Lung (tissue), 11 donors: ENCODE measurements at regions not wholly inside any gene's neighbourhood (a gene's known extent, or its start where the extent isn't known, plus 50 kb on each side); places are given as distances from the start of the nearest gene placed in this dataset.
A peak's percentile ranks its signal among the peaks of the same experiment; 100 is the strongest.

Experiments
- ATAC-seq: fragments of 200-7000 bp; cut with Tn5 transposase; one replicate; pipeline ENCODE4 v1.9.1; 2020; ENCODE audit warnings: moderate number of reproducible peaks; ENCODE audit not compliant: insufficient read depth, low FRiP score
- DNase-seq, 3 donors: peaks; one replicate each; pipeline ENCODE4 v3.0.0-alpha.2; 2013 to 2017
- H3K27ac ChIP-seq, 2 donors: one replicate each; pipeline ENCODE4 v1.5.1; 2013; ENCODE audit warnings: mild to moderate bottlenecking in 2 of 2, moderate library complexity in 2 of 2, control low read depth in 1 of 2, inconsistent platforms in 1 of 2, low read depth in 1 of 2, low read length in 1 of 2
- H3K27me3 ChIP-seq, 3 donors: one replicate each; pipeline ENCODE4 v1.5.1; 2013; ENCODE audit warnings: low read length in 2 of 3; ENCODE audit not compliant: control insufficient read depth in 3 of 3, insufficient read depth in 3 of 3
- H3K36me3 ChIP-seq, 4 donors: one replicate each; pipeline ENCODE4 v1.5.1; 2013; ENCODE audit warnings: low read length in 4 of 4, mild to moderate bottlenecking in 1 of 4, moderate library complexity in 1 of 4; ENCODE audit not compliant: control insufficient read depth in 4 of 4, insufficient read depth in 4 of 4
- H3K4me1 ChIP-seq, 5 donors: one replicate each; pipeline ENCODE4 v1.5.1; 2013; ENCODE audit warnings: low read length in 5 of 5, mild to moderate bottlenecking in 2 of 5, moderate library complexity in 1 of 5; ENCODE audit not compliant: control insufficient read depth in 5 of 5, insufficient read depth in 5 of 5
- H3K4me3 ChIP-seq: one replicate; pipeline ENCODE4 v1.5.1; 2013; ENCODE audit warnings: mild to moderate bottlenecking, control low read depth, moderate library complexity
- H3K9ac ChIP-seq, 2 donors: one replicate each; pipeline ENCODE4 v1.5.1; 2013; ENCODE audit warnings: low read length in 2 of 2, control low read depth in 1 of 2; ENCODE audit not compliant: insufficient read depth in 1 of 2
- H3K9me3 ChIP-seq, 4 donors: one replicate each; pipeline ENCODE4 v1.5.1; 2013; ENCODE audit warnings: low read length in 3 of 4, mild to moderate bottlenecking in 1 of 4, moderate library complexity in 1 of 4; ENCODE audit not compliant: control insufficient read depth in 4 of 4, insufficient read depth in 3 of 4
- WGBS, 2 donors: extraction: QIAGEN DNeasy Blood & Tissue Kit; methylation state at CpG; one replicate each; pipeline ENCODE4 v1.1.7; 2013; 5-methylcytosine and 5-hydroxymethylcytosine counted together
- TF ChIP-seq, protein P1 (sequence below): IDR thresholded peaks from 2 replicates; pipeline ENCODE4 v1.5.1; 2012; ENCODE audit warnings: mild to moderate bottlenecking; ENCODE audit errors: control extremely low read depth, extremely low read depth
- donor health status: control.
- donor health status: control.
- donor health status: Bipolar disorder and iron deficiency.
- donor health status: healthy.
- donor health status: DM: yes; HTN: yes; CAD: no.

DNA sequence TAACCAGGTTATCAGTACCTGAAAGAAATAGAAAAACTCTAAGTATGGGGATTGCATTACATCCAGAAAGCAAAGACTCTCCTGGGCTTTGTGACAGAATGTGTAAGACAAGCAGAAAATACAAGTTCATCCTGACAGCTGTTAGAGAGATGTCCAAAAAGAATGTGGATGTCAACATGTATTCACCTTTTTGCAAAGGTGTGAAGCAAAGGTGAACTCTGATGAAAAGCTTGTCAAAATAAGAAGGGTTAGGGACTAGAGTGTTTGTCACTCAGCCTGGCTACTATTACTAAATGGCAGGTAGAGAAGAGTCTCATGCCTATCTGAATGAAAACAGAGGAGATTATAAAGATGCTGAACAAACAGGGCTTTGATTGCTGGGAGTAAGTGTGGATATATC is 527.6 kb upstream of the CA10 start:
- H3K9ac ChIP-seq = no peak overlapping the region
- TF ChIP-seq, protein P1, sequence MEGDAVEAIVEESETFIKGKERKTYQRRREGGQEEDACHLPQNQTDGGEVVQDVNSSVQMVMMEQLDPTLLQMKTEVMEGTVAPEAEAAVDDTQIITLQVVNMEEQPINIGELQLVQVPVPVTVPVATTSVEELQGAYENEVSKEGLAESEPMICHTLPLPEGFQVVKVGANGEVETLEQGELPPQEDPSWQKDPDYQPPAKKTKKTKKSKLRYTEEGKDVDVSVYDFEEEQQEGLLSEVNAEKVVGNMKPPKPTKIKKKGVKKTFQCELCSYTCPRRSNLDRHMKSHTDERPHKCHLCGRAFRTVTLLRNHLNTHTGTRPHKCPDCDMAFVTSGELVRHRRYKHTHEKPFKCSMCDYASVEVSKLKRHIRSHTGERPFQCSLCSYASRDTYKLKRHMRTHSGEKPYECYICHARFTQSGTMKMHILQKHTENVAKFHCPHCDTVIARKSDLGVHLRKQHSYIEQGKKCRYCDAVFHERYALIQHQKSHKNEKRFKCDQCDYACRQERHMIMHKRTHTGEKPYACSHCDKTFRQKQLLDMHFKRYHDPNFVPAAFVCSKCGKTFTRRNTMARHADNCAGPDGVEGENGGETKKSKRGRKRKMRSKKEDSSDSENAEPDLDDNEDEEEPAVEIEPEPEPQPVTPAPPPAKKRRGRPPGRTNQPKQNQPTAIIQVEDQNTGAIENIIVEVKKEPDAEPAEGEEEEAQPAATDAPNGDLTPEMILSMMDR = no peak
- no peaks in the 10 kb centered on the region for H3K27me3 ChIP-seq
- H3K27ac ChIP-seq = no peak overlapping the region
- no peak overlapping the region for H3K4me3 ChIP-seq
- no peak for ATAC-seq
- no peak for DNase-seq
- no peaks in the 10 kb centered on the region for H3K9me3 ChIP-seq
- H3K4me1 ChIP-seq = no peaks in the 10 kb centered on the region
- no peaks in the 10 kb centered on the region for H3K36me3 ChIP-seq

DNA sequence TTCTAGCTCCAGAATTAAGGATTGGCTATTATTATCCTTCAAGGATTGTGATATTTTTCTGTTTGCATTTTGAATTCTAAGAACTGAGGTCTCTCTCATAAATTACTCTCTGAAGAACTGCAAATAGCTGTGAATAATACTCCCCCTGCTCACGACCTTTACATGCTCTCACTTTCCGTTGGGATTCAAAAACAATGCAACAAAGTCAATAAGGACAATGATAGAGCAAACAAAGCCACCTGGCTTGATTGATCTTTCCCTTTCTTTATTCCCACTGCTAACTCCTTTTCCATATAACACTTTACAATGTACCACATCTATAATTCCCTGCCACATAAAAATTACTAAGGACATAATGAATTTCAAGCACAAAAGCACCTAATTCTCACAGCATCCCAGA is 523.0 kb upstream of the CA10 start:
- TF ChIP-seq, protein P1 = no peak
- Histone ChIP-seq H3K9me3 (peaks cover 0 to 12% (median 3%) of the 10 kb centered on the region in 4 donors), H3K27me3 (no peaks in the 10 kb centered on the region), H3K4me1 (no peaks in the 10 kb centered on the region), H3K27ac (no peak overlapping the region), H3K36me3 (no peaks in the 10 kb centered on the region), H3K4me3 (no peak overlapping the region), H3K9ac (no peak overlapping the region)
- 8% methylated on average over 2 of the region's 2 CpGs for WGBS, 2 donors
- DNase-seq (no peak), ATAC-seq (no peak)

DNA sequence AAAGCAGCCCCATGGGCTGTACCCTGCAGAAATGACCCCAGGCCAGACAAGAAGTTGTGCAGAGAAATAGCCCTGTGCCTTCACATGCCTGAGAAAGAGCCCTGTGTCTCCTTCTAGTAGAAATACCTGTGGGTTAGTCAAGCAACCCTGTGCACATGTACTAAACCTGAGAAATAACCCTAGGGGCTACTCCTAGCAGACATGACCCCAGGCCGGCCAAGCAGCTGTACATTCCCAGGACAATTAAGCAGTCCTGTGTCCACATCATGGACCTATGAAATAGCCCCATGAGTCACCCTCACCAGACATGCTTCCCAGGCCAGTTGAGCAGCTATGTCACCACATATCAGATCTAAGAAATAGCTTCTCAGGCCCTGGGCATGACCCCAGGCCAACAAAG is 519.7 kb upstream of the CA10 start:
- TF ChIP-seq, protein P1 = no peak
- ATAC-seq = no peak
- Histone ChIP-seq H3K4me1 (no peaks in the 10 kb centered on the region), H3K27ac (no peak overlapping the region), H3K27me3 (no peaks in the 10 kb centered on the region), H3K9ac (no peak overlapping the region), H3K9me3 (peaks cover 0 to 12% (median 3%) of the 10 kb centered on the region in 4 donors), H3K36me3 (no peaks in the 10 kb centered on the region), H3K4me3 (no peak overlapping the region)
- 90 to 95% methylated on average over 1 of the region's 1 CpG for WGBS, 2 donors
- DNase-seq = no peak

DNA sequence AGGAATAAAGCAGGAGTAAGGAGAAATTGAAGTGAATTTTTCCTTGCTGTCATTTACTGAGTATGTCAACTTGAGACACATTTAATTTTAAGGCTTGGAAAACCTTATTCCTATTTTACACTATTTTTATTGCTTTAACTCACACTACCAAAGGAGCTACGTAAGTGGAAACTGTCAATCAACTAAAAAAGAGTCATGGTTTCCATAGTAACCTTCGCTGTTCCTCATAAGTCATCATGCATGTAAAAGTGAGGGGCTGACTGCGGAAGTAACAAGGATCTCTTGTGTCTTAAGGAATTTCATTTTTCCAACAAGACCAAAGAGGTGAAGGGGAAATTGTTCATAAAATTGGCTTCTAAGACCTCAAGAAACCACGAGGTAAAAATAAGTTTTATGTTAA is 516.2 kb upstream of the CA10 start:
- DNase-seq (peak in 2 of 3 donors; percentile 4 to 26), ATAC-seq (no peak)
- Histone ChIP-seq H3K27me3 (no peaks in the 10 kb centered on the region), H3K4me1 (no peaks in the 10 kb centered on the region), H3K27ac (no peak overlapping the region), H3K36me3 (no peaks in the 10 kb centered on the region), H3K9ac (no peak overlapping the region), H3K4me3 (no peak overlapping the region), H3K9me3 (peaks cover 0 to 9% (median 3%) of the 10 kb centered on the region in 4 donors)
- WGBS, 2 donors = 49 to 51% methylated on average over 4 of the region's 4 CpGs
- TF ChIP-seq, protein P1 = no peak
